ENCODE measurements at regions not wholly inside any gene's neighbourhood (a gene's known extent, or its start where the extent isn't known, plus 50 kb on each side); places are given as distances from the start of the nearest gene placed in this dataset.
"Not testable (repeated sequence)": the region's sequence is repeated elsewhere in the genome, so short reads cannot be mapped to it uniquely, and the experiment has no call there.

- DNase-seq (no peak), ATAC-seq (ENCODE audit: poor library complexity) (no peak)
- intact Hi-C loops (cut with DNase I): no loop called here
These were observed 1352.2 kb downstream of the SI start for GRCh38 chr3:163726125-163726524.

DNA sequence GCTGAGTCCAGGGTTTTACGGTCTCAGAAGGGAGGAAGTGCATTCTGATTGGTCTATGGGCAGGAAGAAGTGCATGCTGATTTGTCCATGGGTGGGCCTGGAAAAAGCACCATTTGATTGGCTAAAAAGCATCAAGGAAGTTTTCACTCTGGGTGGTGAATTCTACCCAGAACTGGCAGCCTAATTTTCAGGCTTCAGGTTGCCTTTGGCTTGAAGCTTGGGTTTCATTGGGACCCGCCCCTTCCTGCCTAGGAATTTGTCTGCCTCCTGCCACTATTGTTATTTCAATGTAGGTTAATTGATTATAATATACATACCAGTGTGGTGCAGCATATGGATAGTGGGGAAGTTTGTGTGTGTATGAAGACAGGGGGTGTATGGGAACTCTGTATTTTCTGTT is 1355.9 kb downstream of the SI start:
- DNase-seq: no peak
- ATAC-seq (ENCODE audit: poor library complexity): no peak
- intact Hi-C loops (cut with DNase I): no loop called here

- ATAC-seq (ENCODE audit: poor library complexity): no peak
- DNase-seq: no peak
- intact Hi-C loops (cut with DNase I): no loop called here
These were observed 1356.7 kb downstream of the SI start for GRCh38 chr3:163721596-163721995.

DNA sequence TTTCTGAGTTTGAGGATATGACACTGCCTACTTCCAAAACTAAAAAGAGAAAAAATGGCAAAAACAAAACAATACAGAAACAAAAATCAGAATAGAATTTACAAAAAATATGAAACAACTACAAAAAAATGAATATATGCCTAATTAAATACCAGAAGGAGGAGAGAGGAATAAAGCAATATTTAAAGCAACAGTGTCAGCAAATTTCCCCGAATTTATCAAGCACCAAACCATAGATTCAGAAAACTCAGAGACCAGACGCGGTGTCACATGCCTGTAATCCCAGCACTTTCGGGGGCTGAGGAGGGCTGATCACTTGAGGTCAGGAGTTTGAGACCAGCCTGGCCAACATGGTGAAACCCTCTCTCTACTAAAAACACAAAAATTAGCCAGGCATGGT is 1360.9 kb downstream of the SI start:
- DNase-seq (no peak), ATAC-seq (ENCODE audit: poor library complexity) (no peak)
- intact Hi-C loops (cut with DNase I): no loop called here

DNA sequence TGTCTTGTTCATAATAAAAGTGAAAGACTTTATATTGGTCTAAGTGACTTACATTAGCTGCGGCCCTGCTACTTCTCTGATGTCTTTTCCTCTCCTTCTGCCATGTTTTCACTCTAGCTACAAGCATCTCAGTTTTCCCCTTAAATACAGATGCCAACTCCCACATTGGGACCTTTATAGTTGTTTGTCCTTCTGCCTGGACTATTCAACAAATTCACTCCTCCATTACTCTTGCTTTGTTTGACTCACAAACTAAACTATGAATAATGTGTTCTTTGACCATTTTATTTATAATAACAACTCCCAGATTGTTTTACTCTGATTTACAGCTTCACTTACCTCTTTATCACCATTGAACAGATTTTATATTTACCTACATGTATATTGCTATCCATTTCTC is 1369.9 kb downstream of the SI start:
- ATAC-seq (ENCODE audit: poor library complexity) (no peak), DNase-seq (no peak)
- intact Hi-C loops (cut with DNase I): no loop called here

DNA sequence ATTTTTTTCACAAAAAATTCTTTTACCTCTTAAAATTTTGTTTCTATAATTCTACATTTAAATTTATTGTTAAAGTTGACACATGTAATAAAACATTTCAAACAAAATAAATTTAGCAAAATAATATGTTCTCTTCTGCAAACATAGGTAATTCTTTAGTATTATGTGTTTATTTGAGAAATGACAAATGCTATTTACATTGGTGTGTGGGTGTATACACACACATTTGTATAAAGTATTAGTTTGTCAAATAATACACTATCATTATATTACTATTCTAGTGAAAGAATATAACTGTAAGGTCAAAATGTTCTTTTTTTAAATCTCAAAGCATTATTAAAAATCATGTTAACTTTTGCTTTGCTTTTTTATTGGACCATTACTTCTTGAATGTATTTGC is 1370.6 kb downstream of the SI start:
- DNase-seq (no peak), ATAC-seq (ENCODE audit: poor library complexity) (no peak)
- intact Hi-C loops (cut with DNase I): no loop called here

DNA sequence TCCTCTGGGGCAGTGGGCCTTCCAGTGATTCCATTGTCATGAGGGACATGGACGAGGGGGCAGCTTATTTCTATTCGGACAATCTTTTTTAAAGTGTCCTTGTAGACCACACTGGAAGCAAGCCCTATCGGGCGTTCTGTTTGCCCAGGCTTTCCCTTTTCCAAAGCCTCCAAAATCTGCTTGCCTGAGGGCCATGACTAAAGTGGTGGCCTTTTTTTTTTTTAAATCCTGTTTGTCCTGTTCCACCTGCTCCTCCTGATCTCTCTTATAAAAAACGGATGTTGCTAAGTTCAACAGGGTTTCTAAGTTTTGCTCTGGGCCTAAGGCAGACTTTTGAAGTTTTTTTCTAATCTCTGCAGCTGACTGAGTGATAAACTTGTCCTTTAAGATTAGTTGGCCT is 1380.1 kb downstream of the SI start:
- ATAC-seq (ENCODE audit: poor library complexity); DNase-seq; intact Hi-C loops (cut with DNase I): not testable (repeated sequence)

- DNase-seq: no peak
- intact Hi-C loops (cut with DNase I): no loop called here
- no peak for ATAC-seq (ENCODE audit: poor library complexity)
These were observed 1385.8 kb downstream of the SI start for GRCh38 chr3:163692494-163692893.

GRCh38 chr3:163684651-163685050 is 1393.6 kb downstream of the SI start:
- DNase-seq (no peak), ATAC-seq (ENCODE audit: poor library complexity) (no peak)
- intact Hi-C loops (cut with DNase I): no loop called here

DNA sequence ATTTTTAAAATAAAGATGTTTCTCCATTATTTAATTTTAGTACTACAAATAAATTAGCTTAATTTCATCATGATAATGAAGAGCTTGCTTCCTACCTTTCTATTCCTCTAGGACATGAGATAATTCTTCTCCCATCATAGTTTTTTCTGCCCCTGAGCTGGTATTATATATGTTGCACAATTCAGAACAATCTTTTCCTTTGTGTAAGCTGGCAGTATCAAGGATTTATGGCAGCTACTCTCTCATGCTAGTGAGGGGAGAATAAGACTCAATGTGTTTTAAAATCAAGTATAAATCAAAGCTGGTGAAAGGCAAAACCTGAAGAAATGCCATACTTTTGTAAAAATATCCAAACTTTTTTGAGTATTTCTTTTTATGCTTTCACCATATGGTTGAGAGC is 1405.3 kb downstream of the SI start:
- intact Hi-C loops (cut with DNase I): no loop called here
- DNase-seq: no peak
- ATAC-seq (ENCODE audit: poor library complexity): no peak

DNA sequence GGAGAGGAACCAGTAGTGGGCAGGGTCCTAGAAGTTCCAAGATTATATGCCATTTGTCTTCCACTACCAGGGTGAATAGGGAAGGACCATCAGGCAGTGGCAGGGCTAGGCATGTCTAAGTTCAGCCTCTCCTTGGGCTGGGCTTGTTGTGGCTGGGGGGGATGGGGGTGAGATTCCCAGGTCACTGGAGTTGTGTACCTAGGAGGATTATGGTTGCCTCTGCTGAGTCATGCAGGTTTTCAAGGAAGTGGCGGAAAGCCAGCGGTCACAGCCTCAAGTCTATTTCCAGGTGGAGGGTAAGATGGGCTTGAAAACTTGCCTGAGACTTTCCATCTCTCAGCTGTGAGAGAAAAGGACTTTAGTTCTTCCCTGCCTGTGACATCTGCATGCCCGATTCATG is 1407.1 kb downstream of the SI start:
- DNase-seq (no peak), ATAC-seq (ENCODE audit: poor library complexity) (no peak)
- intact Hi-C loops (cut with DNase I): no loop called here

- no peak for DNase-seq
- intact Hi-C loops (cut with DNase I): no loop called here
- no peak for ATAC-seq (ENCODE audit: poor library complexity)
These were observed 1413.8 kb downstream of the SI start for GRCh38 chr3:163664466-163664865.

DNA sequence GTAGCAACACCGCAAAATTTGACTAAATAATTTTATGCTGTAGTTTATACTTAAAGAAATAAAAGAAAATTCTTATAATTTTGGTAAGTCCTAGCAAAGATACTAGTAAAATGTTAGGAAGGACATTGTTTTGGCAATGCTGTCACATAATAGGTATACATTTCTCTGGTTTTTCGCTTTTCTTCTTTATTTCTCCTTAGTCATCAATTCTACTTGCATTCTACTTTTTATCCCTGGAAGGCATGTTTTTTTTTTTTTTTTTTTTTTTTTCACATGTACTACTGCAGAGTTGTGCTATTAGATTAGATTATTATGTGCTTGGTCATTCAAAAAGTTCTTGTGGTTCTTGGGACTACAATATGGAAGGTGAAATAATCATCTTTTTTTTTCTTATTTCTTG is 1421.2 kb downstream of the SI start:
- ATAC-seq (ENCODE audit: poor library complexity) (no peak), DNase-seq (no peak)
- intact Hi-C loops (cut with DNase I): no loop called here

DNA sequence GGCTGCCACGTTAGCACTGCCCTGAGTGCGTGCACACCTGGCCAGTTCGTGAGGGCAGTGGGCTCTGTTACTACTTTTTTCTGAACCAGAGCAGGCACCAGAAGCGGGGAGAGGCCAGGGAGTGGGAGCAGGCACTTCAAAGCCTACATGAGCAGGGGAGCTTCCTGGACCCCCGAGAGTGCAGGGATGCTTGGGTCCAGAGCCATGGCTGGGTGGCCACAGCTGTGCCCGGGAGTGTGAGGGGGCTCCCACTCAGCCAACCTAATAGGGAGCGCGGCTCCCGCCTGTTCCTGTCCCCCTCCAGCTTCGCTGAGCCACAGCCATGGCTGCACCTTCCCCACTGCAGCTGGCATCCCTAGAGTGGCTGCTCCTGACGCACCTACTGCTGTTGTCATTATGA is 1423.3 kb downstream of the SI start:
- ATAC-seq (ENCODE audit: poor library complexity): no peak
- intact Hi-C loops (cut with DNase I): no loop called here
- no peak for DNase-seq

- no peak for DNase-seq
- intact Hi-C loops (cut with DNase I): no loop called here
- no peak for ATAC-seq (ENCODE audit: poor library complexity)
These were observed 1434.1 kb downstream of the SI start for GRCh38 chr3:163644172-163644571.

DNA sequence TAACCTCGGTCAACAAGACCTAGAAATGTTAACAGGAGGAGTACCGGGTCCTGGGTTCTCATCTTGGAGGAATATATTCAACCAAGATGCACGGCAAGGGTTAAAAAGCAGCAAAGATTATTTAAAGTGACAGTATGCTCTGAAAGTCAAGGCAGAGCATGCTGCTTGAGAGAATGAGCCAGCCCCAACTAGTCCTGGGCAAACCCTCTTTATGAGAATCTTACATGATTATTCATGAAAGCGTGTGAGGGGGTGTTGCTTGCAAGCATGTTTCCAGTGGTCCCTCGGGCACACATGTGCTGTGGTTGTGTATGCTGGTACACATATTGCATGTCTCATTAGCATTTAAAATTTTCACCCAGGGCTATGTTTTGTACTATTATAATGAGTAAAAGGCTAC is 1445.6 kb downstream of the SI start:
- intact Hi-C loops (cut with DNase I): no loop called here
- DNase-seq (no peak), ATAC-seq (ENCODE audit: poor library complexity) (no peak)

DNA sequence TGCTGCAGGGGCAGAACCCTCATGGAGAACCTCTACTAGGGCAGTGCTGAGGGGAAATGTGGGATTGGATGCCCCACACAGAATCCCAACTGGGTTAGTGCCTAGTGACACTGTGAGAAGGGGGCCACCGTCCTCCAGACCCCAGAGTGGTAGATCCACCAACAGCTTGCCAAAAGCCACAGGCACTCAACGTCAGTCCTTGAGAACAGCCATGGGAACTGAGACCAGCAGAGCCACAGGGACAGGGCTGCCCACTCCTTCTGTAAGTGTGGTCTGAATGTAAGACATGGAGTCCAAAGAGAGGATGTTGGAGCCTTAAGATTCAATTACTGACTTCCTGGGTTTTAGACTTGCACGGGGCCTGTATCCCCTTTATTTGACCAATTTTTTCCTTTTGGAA is 1451.5 kb downstream of the SI start:
- intact Hi-C loops (cut with DNase I): no loop called here
- ATAC-seq (ENCODE audit: poor library complexity) (no peak), DNase-seq (no peak)

- intact Hi-C loops (cut with DNase I): no loop called here
- ATAC-seq (ENCODE audit: poor library complexity) (no peak), DNase-seq (no peak)
These were observed 1455.9 kb downstream of the SI start for GRCh38 chr3:163622384-163622783.

DNA sequence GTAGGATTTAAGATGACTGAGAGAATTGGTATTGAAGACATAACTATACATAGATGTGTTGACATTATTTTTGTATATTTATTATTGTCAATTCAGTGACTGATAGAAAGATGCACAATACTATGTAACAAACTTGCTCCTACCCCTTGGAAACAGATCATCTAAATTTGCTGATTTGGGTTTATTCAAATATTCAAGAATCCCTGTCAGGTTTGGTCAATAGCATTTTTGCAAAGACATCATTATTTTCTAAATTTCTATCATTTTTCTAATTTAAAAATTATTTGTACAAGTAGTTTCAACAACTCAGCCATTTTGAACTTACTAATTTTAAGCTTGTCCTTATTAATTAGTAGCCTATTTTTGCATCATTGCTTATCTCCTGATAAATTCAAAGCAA is 1463.4 kb downstream of the SI start:
- no peak for ATAC-seq (ENCODE audit: poor library complexity)
- intact Hi-C loops (cut with DNase I): no loop called here
- DNase-seq: no peak

DNA sequence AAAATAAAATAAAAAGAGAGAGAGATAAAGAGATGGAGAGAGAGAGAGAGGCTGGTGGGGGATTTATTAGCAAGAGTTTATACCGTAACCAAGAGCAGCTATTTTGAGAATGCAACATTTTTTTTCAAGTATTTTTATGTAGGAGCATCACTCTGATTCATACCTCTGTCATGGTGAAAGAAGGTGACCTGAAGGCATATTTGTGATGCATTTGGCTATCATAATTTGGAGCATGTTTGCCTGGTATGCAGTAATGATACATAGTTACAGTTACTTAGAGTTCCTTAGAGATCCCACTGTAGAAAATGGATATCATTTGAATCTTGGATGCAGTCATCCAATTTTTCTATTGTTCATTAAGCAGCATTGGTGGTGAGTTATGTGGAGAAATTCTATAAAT is 1472.4 kb downstream of the SI start:
- DNase-seq (no peak), ATAC-seq (ENCODE audit: poor library complexity) (no peak)
- intact Hi-C loops (cut with DNase I): no loop called here

- intact Hi-C loops (cut with DNase I): no loop called here
- DNase-seq (no peak), ATAC-seq (ENCODE audit: poor library complexity) (no peak)
These were observed 1476.9 kb downstream of the SI start for GRCh38 chr3:163601426-163601825.

DNA sequence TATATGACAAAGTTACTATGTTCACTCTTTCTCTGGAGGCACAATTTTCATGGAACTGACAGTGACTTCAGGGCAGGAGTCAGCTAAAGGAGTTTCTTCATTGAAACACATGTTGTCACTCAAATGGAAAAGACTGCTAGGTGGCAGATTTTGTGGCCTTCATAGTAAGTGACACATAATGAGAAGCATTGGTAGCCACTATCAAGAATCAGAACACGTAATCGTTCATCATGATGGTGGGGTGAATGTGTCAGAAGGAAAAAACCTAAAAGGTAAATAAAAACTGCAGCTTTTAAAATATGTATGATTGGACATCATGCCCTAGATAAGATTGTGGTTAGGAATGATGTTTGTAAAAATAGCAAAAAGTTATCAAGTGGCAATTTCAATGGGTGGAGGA is 1491.0 kb downstream of the SI start:
- ATAC-seq (ENCODE audit: poor library complexity) (no peak), DNase-seq (no peak)
- intact Hi-C loops (cut with DNase I): no loop called here
